G401.6 (cell line): ENCODE measurements at regions not wholly inside any gene's neighbourhood (a gene's known extent, or its start where the extent isn't known, plus 50 kb on each side); places are given as distances from the start of the nearest gene placed in this dataset.
"Not testable (repeated sequence)": the region's sequence is repeated elsewhere in the genome, so short reads cannot be mapped to it uniquely, and the experiment has no call there.

Source experiments
- FAIRE-seq: peaks from 2 replicates; lab custom pipeline; 2012; peaks lifted over from hg19 to GRCh38; lab: Jason Lieb, UNC

GRCh38 chr5:96529559-96529958 lies 96.5 kb upstream of the PCSK1 start:
- no peak for FAIRE-seq

GRCh38 chr5:96530901-96531300 lies 97.9 kb upstream of the PCSK1 start:
- no peak for FAIRE-seq

- no peak for FAIRE-seq
These were observed 100.3 kb upstream of the PCSK1 start for GRCh38 chr5:96533371-96533770.

- FAIRE-seq = no peak
These were observed 104.3 kb upstream of the PCSK1 start for GRCh38 chr5:96537386-96537785.

GRCh38 chr5:96538808-96539250 lies 105.8 kb upstream of the PCSK1 start:
- no peak for FAIRE-seq

- FAIRE-seq = no peak
These were observed 113.1 kb upstream of the PCSK1 start for GRCh38 chr5:96546120-96546519.

GRCh38 chr5:96547486-96547885 lies 114.4 kb upstream of the PCSK1 start:
- FAIRE-seq = no peak

GRCh38 chr5:96548905-96549304 lies 113.3 kb upstream of the CAST start:
- FAIRE-seq = no peak

GRCh38 chr5:96560857-96561256 lies 101.3 kb upstream of the CAST start:
- not testable (repeated sequence) for FAIRE-seq

GRCh38 chr5:96562614-96563013 lies 99.6 kb upstream of the CAST start:
- FAIRE-seq = no peak

- no peak for FAIRE-seq
These were observed 98.4 kb upstream of the CAST start for GRCh38 chr5:96563816-96564215.

GRCh38 chr5:96565582-96566265 lies 96.5 kb upstream of the CAST start:
- FAIRE-seq = no peak

GRCh38 chr5:96566833-96567587 lies 95.2 kb upstream of the CAST start:
- no peak for FAIRE-seq

- no peak for FAIRE-seq
These were observed 92.8 kb upstream of the CAST start for GRCh38 chr5:96569332-96569731.

GRCh38 chr5:96569770-96570169 lies 92.4 kb upstream of the CAST start:
- FAIRE-seq = no peak

- FAIRE-seq = no peak
These were observed 89.2 kb upstream of the CAST start for GRCh38 chr5:96572864-96573512.

- FAIRE-seq = no peak
These were observed 88.7 kb upstream of the CAST start for GRCh38 chr5:96573513-96573894.

GRCh38 chr5:96576876-96577275 lies 85.3 kb upstream of the CAST start:
- no peak for FAIRE-seq

- no peak for FAIRE-seq
These were observed 84.3 kb upstream of the CAST start for GRCh38 chr5:96577909-96578308.

- FAIRE-seq = no peak
These were observed 82.5 kb upstream of the CAST start for GRCh38 chr5:96579711-96580110.

GRCh38 chr5:96582343-96582742 lies 79.8 kb upstream of the CAST start:
- no peak for FAIRE-seq

- FAIRE-seq = no peak
These were observed 77.5 kb upstream of the CAST start for GRCh38 chr5:96584712-96585111.

- no peak for FAIRE-seq
These were observed 73.6 kb upstream of the CAST start for GRCh38 chr5:96588539-96588938.
